Activated gamma-delta T cell (primary cell): ENCODE measurements at regions not wholly inside any gene's neighbourhood (a gene's known extent, or its start where the extent isn't known, plus 50 kb on each side); places are given as distances from the start of the nearest gene placed in this dataset.

ENCODE experiments used
- DNase-seq: peaks from one replicate; lab custom pipeline; 2025; lab: John Stamatoyannopoulos, UW

GRCh38 chr2:14572633-14573032 is 59.9 kb upstream of the LRATD1 start:
- no peak for DNase-seq

- DNase-seq = no peak
Observed at GRCh38 chr2:14577843-14578242, 54.7 kb upstream of the LRATD1 start.
